NAMALWA (cell line): ENCODE measurements at regions not wholly inside any gene's neighbourhood (a gene's known extent, or its start where the extent isn't known, plus 50 kb on each side); places are given as distances from the start of the nearest gene placed in this dataset.

Experiments
- DNase-seq: peaks from one replicate; pipeline ENCODE4 v3.0.0-alpha.2; 2015; ENCODE audit warnings: low spot score

- DNase-seq = no peak
Observed at GRCh38 chr19:30743702-30744101, 371.5 kb downstream of the ZNF536 start.

- DNase-seq = no peak
Observed at GRCh38 chr19:30743011-30743410, 370.8 kb downstream of the ZNF536 start.

DNA sequence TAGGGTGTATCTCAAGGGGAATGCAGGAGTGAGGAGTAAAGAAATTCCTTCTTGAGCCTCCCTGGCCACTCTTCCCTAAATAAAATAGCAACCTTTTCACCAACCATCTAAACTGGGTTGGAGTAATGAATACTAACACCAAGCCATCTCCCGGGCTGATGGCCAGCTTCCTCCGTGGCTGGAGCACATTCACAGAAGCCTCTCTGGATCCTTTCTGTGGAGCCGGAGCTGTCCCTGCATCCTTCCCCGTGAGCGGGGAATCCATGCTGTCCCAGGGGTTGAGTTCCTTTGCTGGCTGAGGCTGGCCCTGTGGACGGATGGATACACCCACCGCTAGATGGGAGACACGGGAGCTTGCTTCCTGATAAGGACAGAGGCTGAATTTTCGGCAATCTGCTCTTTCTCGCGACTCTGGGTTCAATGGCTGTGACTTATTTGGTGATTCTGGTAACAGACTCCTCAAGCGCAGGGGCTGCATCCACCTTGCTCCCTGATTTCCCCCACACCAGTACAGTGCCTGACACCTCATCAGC, 370.3 kb downstream of the ZNF536 start:
- DNase-seq = no peak

- DNase-seq = no peak
Observed at GRCh38 chr19:30741566-30741965, 369.4 kb downstream of the ZNF536 start.

GRCh38 chr19:30739394-30739793, 367.2 kb downstream of the ZNF536 start:
- no peak for DNase-seq

GRCh38 chr19:30738047-30738446, 365.9 kb downstream of the ZNF536 start:
- no peak for DNase-seq

DNA sequence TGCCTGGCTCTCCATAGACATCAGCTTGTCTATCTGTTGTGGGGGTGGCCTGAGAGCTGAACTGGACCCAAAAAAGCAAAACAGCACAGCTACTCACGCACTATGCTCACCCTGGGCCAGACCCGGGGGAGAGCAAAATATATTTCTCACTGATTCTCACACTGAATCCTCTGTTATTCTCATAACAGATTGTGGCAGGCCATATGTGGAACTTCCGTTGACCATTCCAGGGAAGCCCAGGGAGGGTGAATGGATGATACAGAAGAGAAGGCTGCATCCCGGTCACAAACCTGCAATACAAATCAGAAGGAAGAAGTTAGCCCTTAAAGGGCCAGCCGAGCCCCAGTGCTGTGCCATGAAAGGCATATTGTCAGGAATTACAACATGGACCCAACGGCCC, 362.5 kb downstream of the ZNF536 start:
- DNase-seq = no peak

- no peak for DNase-seq
Observed at GRCh38 chr19:30733826-30734550, 361.8 kb downstream of the ZNF536 start.

DNA sequence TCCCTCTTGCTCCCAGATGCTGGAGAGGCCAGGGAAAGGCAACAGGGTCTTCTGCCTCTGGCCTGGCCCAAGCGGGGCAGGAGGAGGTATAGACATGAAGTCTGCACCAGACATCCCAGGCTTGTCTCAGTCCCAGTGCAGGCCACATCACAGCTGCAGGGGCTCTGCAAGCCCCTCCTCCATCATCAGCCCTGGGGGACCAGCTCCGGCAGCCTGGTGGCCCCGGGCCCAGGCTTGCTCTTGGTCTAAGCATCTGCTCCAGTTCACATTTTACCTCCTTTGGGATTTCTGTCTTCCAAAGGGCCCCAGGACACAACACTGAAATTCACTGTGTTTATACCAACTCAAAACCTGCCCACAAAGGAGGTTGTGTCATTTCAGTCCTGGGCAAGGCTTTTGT, 359.4 kb downstream of the ZNF536 start:
- DNase-seq = no peak

DNA sequence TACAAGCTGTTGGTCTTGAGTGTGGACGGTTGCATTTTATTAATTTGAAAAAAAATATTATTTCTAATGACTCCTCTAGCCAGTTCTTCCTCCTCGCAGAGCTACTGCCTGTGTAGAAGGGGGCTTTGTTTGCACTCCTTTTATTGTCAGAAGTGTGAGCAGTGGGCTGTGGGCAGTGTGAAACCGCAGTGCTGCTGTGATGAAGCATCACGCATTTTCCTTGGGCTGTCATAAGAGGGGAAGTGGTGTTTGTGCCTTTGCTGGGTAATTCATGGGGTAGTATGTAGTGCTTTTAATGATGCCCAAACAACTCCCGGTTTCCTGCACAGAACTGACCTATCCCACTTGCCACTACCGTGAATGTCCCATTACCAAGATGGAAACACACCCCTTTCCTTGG, 357.3 kb downstream of the ZNF536 start:
- DNase-seq = no peak

DNA sequence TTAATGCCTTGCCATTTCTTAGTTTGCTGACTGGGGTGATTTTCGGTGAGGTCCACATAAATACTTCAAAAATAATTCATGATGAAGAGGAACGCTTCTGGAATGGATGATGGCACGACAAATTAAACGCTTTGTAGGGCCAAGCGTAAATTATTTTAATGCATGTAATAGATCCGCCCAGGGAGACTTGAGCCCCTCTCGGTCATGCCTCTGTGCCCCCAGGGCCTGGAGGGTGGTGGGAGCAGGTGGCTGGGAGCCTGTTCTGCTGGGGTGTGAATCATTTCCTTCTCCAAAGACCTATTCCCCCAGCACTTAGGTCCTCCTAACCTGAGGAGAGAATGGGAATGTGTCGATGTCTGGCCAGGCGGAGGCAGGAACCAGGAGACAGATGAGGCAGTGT, 350.6 kb downstream of the ZNF536 start:
- no peak for DNase-seq

DNA sequence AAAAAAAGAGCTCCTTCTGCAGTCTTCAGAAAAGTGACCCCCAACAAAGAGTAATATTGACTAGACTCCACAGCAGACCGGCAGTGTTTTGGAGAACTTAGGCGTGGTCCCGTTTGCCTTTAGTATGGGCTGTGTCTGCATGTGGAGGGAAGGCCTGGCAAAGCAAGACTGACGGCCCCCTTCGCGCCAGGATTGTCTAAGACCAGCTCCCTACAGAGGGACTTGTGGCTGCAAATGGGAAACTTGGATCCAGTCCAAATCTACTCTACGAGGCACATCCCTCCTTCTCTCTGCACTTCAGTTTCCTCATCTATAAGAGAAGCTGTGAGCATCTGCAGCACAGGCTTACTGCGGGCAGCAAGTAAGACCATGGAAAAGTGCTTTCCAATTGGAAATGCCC, 350.0 kb downstream of the ZNF536 start:
- no peak for DNase-seq

- DNase-seq = no peak
Observed at GRCh38 chr19:30719999-30720345, 347.8 kb downstream of the ZNF536 start.

GRCh38 chr19:30719189-30719998, 347.2 kb downstream of the ZNF536 start:
- no peak for DNase-seq

- DNase-seq = no peak
Observed at GRCh38 chr19:30718707-30719106, 346.5 kb downstream of the ZNF536 start.

GRCh38 chr19:30718014-30718413, 345.8 kb downstream of the ZNF536 start:
- no peak for DNase-seq

DNA sequence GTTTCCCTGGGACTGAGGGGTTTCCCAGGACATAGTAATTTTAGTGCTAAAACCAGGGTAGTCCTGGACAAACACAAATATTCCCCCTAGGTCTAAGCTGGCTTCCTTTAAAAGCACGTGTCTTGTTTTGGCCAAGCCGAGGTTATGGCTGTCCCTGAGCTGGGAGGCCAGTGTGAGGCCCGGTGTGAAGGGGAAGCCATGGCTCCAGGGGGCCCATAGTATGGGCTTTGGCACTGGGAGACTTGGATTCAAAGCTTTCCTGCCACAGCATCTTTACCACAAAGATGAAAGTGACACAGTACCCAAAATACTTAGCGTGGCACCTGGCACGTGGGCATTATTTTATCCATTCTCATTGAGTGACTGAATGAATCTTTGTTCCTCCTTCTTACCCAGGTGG, 345.2 kb downstream of the ZNF536 start:
- DNase-seq = no peak

DNA sequence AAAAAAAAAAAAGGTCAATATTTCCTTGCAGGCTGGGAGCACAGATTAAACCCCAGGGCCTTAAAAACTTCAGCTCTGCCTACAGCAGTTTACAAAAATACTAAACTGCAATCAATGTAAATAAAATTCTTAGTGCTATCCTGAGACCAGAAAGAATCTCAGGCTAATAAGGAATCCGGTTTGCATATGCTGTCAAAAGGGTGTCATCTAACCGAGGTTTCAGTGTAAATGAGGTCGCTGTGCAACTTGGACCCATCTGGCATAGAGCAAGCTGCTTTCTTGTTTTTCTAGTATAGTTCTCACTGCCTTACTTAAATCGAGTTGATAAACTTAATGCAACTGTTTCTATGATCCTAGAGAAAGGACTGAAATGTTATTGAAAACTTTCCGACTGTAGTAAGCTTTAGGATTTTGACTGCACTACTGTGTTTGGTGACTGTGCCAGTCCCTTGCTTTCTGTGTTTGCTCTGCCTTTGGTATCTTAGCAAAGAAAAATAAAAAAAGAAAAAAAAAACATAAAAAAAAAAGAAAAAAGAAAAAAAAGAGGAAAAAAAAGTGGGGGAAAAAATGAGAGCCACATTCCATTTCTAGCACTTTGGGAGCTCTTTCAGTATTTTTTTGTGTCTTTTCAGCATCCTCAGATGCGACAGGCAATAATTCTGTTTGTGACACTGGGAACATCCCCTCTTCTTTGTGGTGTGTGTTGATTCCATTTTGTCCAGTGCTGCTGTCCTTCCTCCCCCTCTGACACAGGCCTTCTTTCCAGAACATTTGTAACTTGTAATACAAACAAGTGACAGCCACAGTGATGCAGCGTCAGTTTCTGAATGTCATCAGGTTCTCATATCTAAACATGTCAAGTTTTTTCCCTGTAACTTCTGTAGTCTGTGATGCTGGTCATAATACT, 340.5 kb downstream of the ZNF536 start:
- DNase-seq = no peak

GRCh38 chr19:30711826-30712225, 339.6 kb downstream of the ZNF536 start:
- DNase-seq = no peak

- no peak for DNase-seq
Observed at GRCh38 chr19:30711296-30711695, 339.1 kb downstream of the ZNF536 start.

GRCh38 chr19:30710721-30711120, 338.5 kb downstream of the ZNF536 start:
- DNase-seq = no peak

DNA sequence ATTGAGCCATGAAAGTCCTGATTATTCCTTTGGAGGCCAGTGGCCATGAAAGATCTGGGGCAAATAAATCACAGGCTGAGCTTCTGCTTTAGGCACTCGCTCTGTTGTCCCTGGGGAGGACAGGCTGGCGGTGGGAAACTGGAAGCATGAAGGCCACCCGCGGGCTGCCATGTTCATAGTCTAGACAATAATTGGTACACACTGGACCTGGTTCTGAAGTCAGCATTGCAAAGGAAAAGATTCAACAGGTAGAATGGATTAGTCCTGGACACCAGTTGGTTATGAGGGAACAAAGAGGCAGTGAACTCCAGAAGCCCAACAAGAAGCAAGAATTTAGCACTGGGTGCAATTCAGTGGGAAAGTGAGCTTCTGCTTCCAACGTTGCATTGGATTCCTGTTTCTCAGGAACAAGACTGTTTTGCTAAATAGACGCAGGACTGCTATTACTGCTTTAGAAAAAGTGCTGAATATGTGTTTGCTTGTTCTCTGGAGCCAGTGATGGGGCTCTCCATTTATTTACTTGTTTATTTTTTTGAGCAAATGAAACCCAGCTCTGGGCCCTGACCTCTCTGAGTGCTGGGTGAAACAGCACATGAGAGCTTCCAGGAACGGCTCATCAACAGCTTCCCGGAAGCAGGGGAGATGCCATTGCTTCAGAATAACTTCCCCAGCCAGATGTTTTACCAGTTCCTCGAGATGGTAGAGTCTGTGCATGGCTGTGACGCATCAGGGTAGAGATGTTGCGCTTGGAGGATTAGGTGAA, 336.4 kb downstream of the ZNF536 start:
- DNase-seq = no peak
